RWPE1 (cell line): ENCODE measurements at regions not wholly inside any gene's neighbourhood (a gene's known extent, or its start where the extent isn't known, plus 50 kb on each side); places are given as distances from the start of the nearest gene placed in this dataset.

Experiments used
- CTCF ChIA-PET: fragments of 350-600 bp; sonication (Branson Sonifier 250); formaldehyde crosslinking; extraction: SDS; loops from one replicate; lab custom pipeline; 2021; lab: Yijun Ruan, JAX
- POLR2A ChIA-PET: fragments of 400-600 bp; formaldehyde crosslinking; extraction: SDS; loops from one replicate; lab custom pipeline; 2020; ENCODE audit warnings: antibody characterized with exemption; ENCODE audit not compliant: low non-redundant PET; lab: Yijun Ruan, JAX
- DNase-seq: peaks from one replicate; pipeline ENCODE4 v3.0.0; 2012; ENCODE audit warnings: low spot score
- H3K27ac ChIP-seq: fragments of 450-650 bp; 2 replicates; pipeline ENCODE4 v1.5.1; 2017
- CTCF ChIP-seq: fragments of 450-650 bp; conservative IDR thresholded peaks from 2 replicates; pipeline ENCODE4 v1.5.1; 2017; ENCODE audit warnings: low read depth, mild to moderate bottlenecking

GRCh38 chr6:43865932-43866645, 96.1 kb downstream of the VEGFA start:
- no peak for DNase-seq
- ChIA-PET POLR2A (interaction anchor here (1.0 kb wide), 1 partner anchor 11 kb away, joined by 3 read pairs; no protein-coding TSS in a partner anchor), CTCF (interaction anchor here (0.5 kb wide), 3 partner anchors 72 to 456 kb away, joined by 3 read pairs; no protein-coding TSS in a partner anchor)
- H3K27ac ChIP-seq = no peak overlapping the region
- no peak for TF ChIP-seq CTCF

GRCh38 chr6:43865086-43865485, 95.1 kb downstream of the VEGFA start:
- TF ChIP-seq CTCF = no peak
- CTCF ChIA-PET = no interaction called here
- POLR2A ChIA-PET = interaction anchor here (1.0 kb wide), 1 partner anchor 12 kb away, joined by 3 read pairs; no protein-coding TSS in a partner anchor
- H3K27ac ChIP-seq = no peak overlapping the region
- DNase-seq = no peak

- DNase-seq = no peak
- TF ChIP-seq CTCF = no peak
- H3K27ac ChIP-seq = no peak overlapping the region
- CTCF ChIA-PET = no interaction called here
- POLR2A ChIA-PET = no interaction called here
Observed at GRCh38 chr6:43862925-43863324, 92.9 kb downstream of the VEGFA start.

GRCh38 chr6:43861212-43861894, 91.3 kb downstream of the VEGFA start:
- H3K27ac ChIP-seq = no peak overlapping the region
- no peak for TF ChIP-seq CTCF
- POLR2A ChIA-PET = no interaction called here
- DNase-seq = no peak
- CTCF ChIA-PET = interaction anchor here (1.2 kb wide), 1 partner anchor 218 kb away, joined by 4 read pairs; no protein-coding TSS in a partner anchor

- no peak for DNase-seq
- CTCF ChIA-PET = interaction anchor here (1.2 kb wide), 1 partner anchor 219 kb away, joined by 4 read pairs; no protein-coding TSS in a partner anchor
- no peak for TF ChIP-seq CTCF
- POLR2A ChIA-PET = no interaction called here
- H3K27ac ChIP-seq = no peak overlapping the region
Observed at GRCh38 chr6:43860285-43860684, 90.3 kb downstream of the VEGFA start.

GRCh38 chr6:43859213-43859612, 89.2 kb downstream of the VEGFA start:
- ChIA-PET CTCF (interaction anchor here (0.9 kb wide), 1 partner anchor 36 kb away, joined by 3 read pairs; no protein-coding TSS in a partner anchor), POLR2A (no interaction called here)
- TF ChIP-seq CTCF = no peak
- no peak overlapping the region for H3K27ac ChIP-seq
- DNase-seq = no peak
